H1 (cell line): ENCODE measurements at regions not wholly inside any gene's neighbourhood (a gene's known extent, or its start where the extent isn't known, plus 50 kb on each side); places are given as distances from the start of the nearest gene placed in this dataset.

ENCODE experiments used
- CTCF ChIA-PET: fragments of 300-600 bp; sonication (Branson Sonifier 250); formaldehyde crosslinking; loops from one replicate; lab custom pipeline; 2021; ENCODE audit not compliant: partially characterized antibody; lab: Charles Lee
- POLR2A ChIA-PET: fragments of 300-600 bp; sonication (Branson Sonifier 250); formaldehyde crosslinking; loops from one replicate; lab custom pipeline; 2021; ENCODE audit warnings: inconsistent platforms; ENCODE audit not compliant: partially characterized antibody; lab: Charles Lee
- DNase-seq, 2 experiments: peaks; one replicate each; pipeline versions ENCODE4 v3.0.0 to v3.0.0-alpha.2; 2010 to 2022; ENCODE audit warnings: low spot score in 2 of 2, low read depth in 1 of 2, mixed read lengths in 1 of 2
- FAIRE-seq: peaks from 2 replicates; lab custom pipeline; 2011; peaks lifted over from hg19 to GRCh38; lab: Jason Lieb, UNC
- H2AFZ ChIP-seq: 2 replicates; pipeline ENCODE4 v1.8.1; 2012; ENCODE audit warnings: low read length, inconsistent platforms
- H2AK5ac ChIP-seq: 2 replicates; pipeline ENCODE4 v1.6.1; 2013; ENCODE audit warnings: low read depth, low read length
- H2BK120ac ChIP-seq: replicated peaks from 2 replicates; pipeline ENCODE3; 2013; ENCODE audit warnings: low read depth, low read length, inconsistent platforms
- H2BK12ac ChIP-seq: 2 replicates; pipeline ENCODE4 v1.6.1; 2013; ENCODE audit warnings: low read depth, low read length
- H2BK15ac ChIP-seq: 2 replicates; pipeline ENCODE4 v1.6.1; 2013; ENCODE audit warnings: low read length
- H2BK20ac ChIP-seq: 2 replicates; pipeline ENCODE4 v1.6.1; 2013; ENCODE audit warnings: low read length
- H2BK5ac ChIP-seq: 2 replicates; pipeline ENCODE4 v1.6.1; 2013; ENCODE audit warnings: low read depth, low read length
- H3K14ac ChIP-seq: 2 replicates; pipeline ENCODE4 v1.6.1; 2013; ENCODE audit warnings: inconsistent platforms; ENCODE audit not compliant: insufficient read length
- H3K18ac ChIP-seq: 2 replicates; pipeline ENCODE4 v1.6.1; 2013; ENCODE audit warnings: low read length; ENCODE audit errors: extremely low read depth
- H3K23ac ChIP-seq: 2 replicates; pipeline ENCODE4 v1.6.1; 2013; ENCODE audit warnings: inconsistent platforms; ENCODE audit not compliant: insufficient read length
- H3K23me2 ChIP-seq: 2 replicates; pipeline ENCODE4 v1.6.1; 2013; ENCODE audit warnings: low read depth, low read length
- H3K27ac ChIP-seq: 2 replicates; pipeline ENCODE4 v1.6.1; 2011; ENCODE audit warnings: low read depth, low read length, inconsistent platforms
- H3K27me3 ChIP-seq, 4 experiments: replicated peaks in 1 of 4; 1 replicate in 1 of 4; 2 replicates in 3 of 4; pipeline versions ENCODE4 v1.6.1 to v1.8.1; 2011 to 2013; ENCODE audit warnings: low read length in 3 of 4, mild to moderate bottlenecking in 3 of 4, inconsistent platforms in 2 of 4, mixed read lengths in 2 of 4, moderate library complexity in 1 of 4; ENCODE audit not compliant: control insufficient read depth in 3 of 4, insufficient read depth in 3 of 4; ENCODE audit errors: extremely low read depth in 1 of 4
- H3K36me3 ChIP-seq, 4 experiments: 2 replicates each; pipeline versions ENCODE4 v1.6.1 to v1.8.1; 2011 to 2013; ENCODE audit warnings: mild to moderate bottlenecking in 4 of 4, low read length in 3 of 4, moderate library complexity in 2 of 4, control low read depth in 1 of 4, inconsistent platforms in 1 of 4; ENCODE audit not compliant: insufficient read depth in 4 of 4, control insufficient read depth in 2 of 4
- H3K4ac ChIP-seq: replicated peaks from 2 replicates; pipeline ENCODE3; 2013; ENCODE audit warnings: low read length, low read depth, mixed read lengths, inconsistent platforms; ENCODE audit not compliant: insufficient read length
- H3K4me1 ChIP-seq, 4 experiments: replicated peaks in 1 of 4; 1 replicate in 1 of 4; 2 replicates in 3 of 4; pipeline versions ENCODE4 v1.6.1 to v1.8.1; 2011 to 2013; ENCODE audit warnings: low read length in 3 of 4, inconsistent platforms in 2 of 4, mixed read lengths in 1 of 4; ENCODE audit not compliant: insufficient read depth in 4 of 4, control insufficient read depth in 3 of 4
- H3K4me2 ChIP-seq, 2 experiments: 2 replicates each; pipeline versions ENCODE4 v1.6.1 to v1.8.1; 2011 to 2013; ENCODE audit warnings: low read depth in 2 of 2, low read length in 2 of 2, control low read depth in 1 of 2, inconsistent platforms in 1 of 2, mild to moderate bottlenecking in 1 of 2; ENCODE audit not compliant: insufficient read depth in 1 of 2
- H3K4me3 ChIP-seq, 4 experiments: fragments of 200-600, 300-600 bp in 1 of 4; sonication (generic), shearing (Covaris generic), sonication (Bioruptor Twin) in 1 of 4; 2 replicates each; pipeline versions ENCODE4 v1.5.1 to v1.8.1; 2011 to 2016; ENCODE audit warnings: low read length in 4 of 4, low read depth in 3 of 4, control low read depth in 2 of 4, inconsistent platforms in 2 of 4, mild to moderate bottlenecking in 2 of 4, mixed read lengths in 1 of 4, moderate library complexity in 1 of 4; ENCODE audit not compliant: insufficient read depth in 2 of 4; ENCODE audit errors: extremely low read depth in 1 of 4
- H3K56ac ChIP-seq: replicated peaks from 2 replicates; pipeline ENCODE3; 2013; ENCODE audit warnings: low read depth, mild to moderate bottlenecking, mixed read lengths, low read length, inconsistent platforms; ENCODE audit not compliant: insufficient read length
- H3K79me1 ChIP-seq: 2 replicates; pipeline ENCODE4 v1.6.1; 2013; ENCODE audit warnings: low read depth, low read length, control low read depth
- H3K79me2 ChIP-seq, 2 experiments: 2 replicates each; pipeline versions ENCODE4 v1.6.1 to v1.8.1; 2012 to 2013; ENCODE audit warnings: low read length in 2 of 2, mild to moderate bottlenecking in 2 of 2, inconsistent platforms in 1 of 2; ENCODE audit not compliant: insufficient read depth in 2 of 2, control insufficient read depth in 1 of 2
- H3K9ac ChIP-seq, 4 experiments: replicated peaks in 1 of 4; 1 replicate in 1 of 4; 2 replicates in 3 of 4; pipeline versions ENCODE4 v1.6.1 to v1.8.1; 2011 to 2013; ENCODE audit warnings: low read depth in 3 of 4, low read length in 3 of 4, control low read depth in 2 of 4, mild to moderate bottlenecking in 2 of 4, moderate library complexity in 2 of 4, inconsistent platforms in 1 of 4; ENCODE audit errors: extremely low read depth in 1 of 4
- H3K9me3 ChIP-seq, 2 experiments: 2 replicates each; pipeline versions ENCODE4 v1.6.1 to v1.8.1; 2012 to 2013; ENCODE audit warnings: mild to moderate bottlenecking in 2 of 2, moderate library complexity in 2 of 2, control low read depth in 1 of 2, inconsistent platforms in 1 of 2, low read depth in 1 of 2, low read length in 1 of 2, mixed read lengths in 1 of 2; ENCODE audit not compliant: insufficient read depth in 2 of 2
- H4K20me1 ChIP-seq, 2 experiments: replicated peaks in 1 of 2; 2 replicates each; pipeline versions ENCODE3 to v1.8.1; 2011 to 2013; ENCODE audit warnings: inconsistent platforms in 2 of 2, low read length in 2 of 2, mild to moderate bottlenecking in 1 of 2; ENCODE audit not compliant: insufficient read depth in 2 of 2, control insufficient read depth in 1 of 2
- H4K5ac ChIP-seq: 2 replicates; pipeline ENCODE4 v1.6.1; 2013; ENCODE audit warnings: low read length, low read depth, mixed read lengths, inconsistent platforms; ENCODE audit not compliant: insufficient read length
- H4K8ac ChIP-seq: 2 replicates; pipeline ENCODE4 v1.8.0; 2013; ENCODE audit warnings: mild to moderate bottlenecking, moderate library complexity, low read length, inconsistent platforms; ENCODE audit not compliant: insufficient read depth; ENCODE audit errors: extremely low read depth
- H4K91ac ChIP-seq: replicated peaks from 2 replicates; pipeline ENCODE3; 2013; ENCODE audit warnings: low read length, mixed read lengths, inconsistent platforms; ENCODE audit not compliant: insufficient read length
- ATF3 ChIP-seq: IDR thresholded peaks from 2 replicates; pipeline ENCODE4 v1.6.1; 2011; ENCODE audit warnings: low read depth, mild to moderate bottlenecking, low read length; ENCODE audit not compliant: insufficient read depth
- BACH1 ChIP-seq: IDR thresholded peaks from 2 replicates; pipeline ENCODE4 v1.6.1; 2012; ENCODE audit warnings: low read length, improper control_type of control experiment
- BCL11A ChIP-seq, 2 experiments: IDR thresholded peaks; one replicate each; pipeline ENCODE4 v1.6.1; 2011; ENCODE audit warnings: low read depth in 2 of 2, low read length in 2 of 2, mild to moderate bottlenecking in 2 of 2
- CEBPB ChIP-seq: IDR thresholded peaks from 2 replicates; pipeline ENCODE4 v1.6.1; 2012; ENCODE audit warnings: low read depth, low read length
- GTF2F1 ChIP-seq: IDR thresholded peaks from 2 replicates; pipeline ENCODE4 v1.6.1; 2012; ENCODE audit warnings: low read depth, low read length, improper control_type of control experiment, borderline replicate concordance
- JUN ChIP-seq: IDR thresholded peaks from 2 replicates; pipeline ENCODE4 v1.6.1; 2011; ENCODE audit warnings: low read depth, mild to moderate bottlenecking, improper control_type of control experiment, low read length
- KDM4A ChIP-seq: IDR thresholded peaks from one replicate; pipeline ENCODE4 v1.7.1; 2012; ENCODE audit warnings: low read depth, mild to moderate bottlenecking, moderate library complexity, low read length, inconsistent platforms; ENCODE audit not compliant: severe bottlenecking
- MAX ChIP-seq: IDR thresholded peaks from 2 replicates; pipeline ENCODE4 v1.6.1; 2012; ENCODE audit warnings: inconsistent platforms
- POU5F1 ChIP-seq: IDR thresholded peaks from 2 replicates; pipeline ENCODE4 v1.6.1; 2011; ENCODE audit warnings: low read depth, mild to moderate bottlenecking, low read length, moderate library complexity
- RBBP5 ChIP-seq: IDR thresholded peaks from 2 replicates; pipeline ENCODE4 v1.7.1; 2012; ENCODE audit warnings: low read depth, mild to moderate bottlenecking, inconsistent platforms, low read length, moderate library complexity, borderline replicate concordance
- SIX5 ChIP-seq: IDR thresholded peaks from 2 replicates; pipeline ENCODE4 v1.6.1; 2011; ENCODE audit warnings: mild to moderate bottlenecking, low read depth, low read length
- SP1 ChIP-seq: IDR thresholded peaks from 2 replicates; pipeline ENCODE4 v1.6.1; 2011; ENCODE audit warnings: low read depth, low read length
- SP2 ChIP-seq: IDR thresholded peaks from 2 replicates; pipeline ENCODE4 v1.6.1; 2012; ENCODE audit warnings: mild to moderate bottlenecking, low read length, inconsistent platforms
- SUZ12 ChIP-seq: fragments of 200-600 bp; sonication (generic); IDR thresholded peaks from 2 replicates; pipeline ENCODE4 v1.6.1; 2012; ENCODE audit warnings: mild to moderate bottlenecking, inconsistent platforms, low read length, moderate library complexity, mixed read lengths
- TAF7 ChIP-seq: optimal IDR thresholded peaks from 2 replicates; pipeline ENCODE3; 2011; ENCODE audit warnings: low read depth, mild to moderate bottlenecking, inconsistent platforms, low read length, moderate library complexity, borderline replicate concordance
- WGBS, 2 experiments: shearing (Covaris generic) in 1 of 2; methylation state at CpG; one replicate each; pipeline versions ENCODE4 v1.1.6 to v1.1.7; 2013 to 2015; ENCODE audit warnings: low lambda C conversion rate in 2 of 2, mixed read lengths in 2 of 2, inconsistent platforms in 1 of 2, low coverage in 1 of 2, missing lambda C conversion rate in 1 of 2; ENCODE audit not compliant: insufficient replicate concordance in 2 of 2, insufficient coverage in 1 of 2, insufficient read length in 1 of 2; ENCODE audit errors: extremely low coverage in 1 of 2, missing lambda C conversion rate in 1 of 2; 5-methylcytosine and 5-hydroxymethylcytosine counted together

- H3K4me2 ChIP-seq = no peak overlapping the region
- no peak overlapping the region for H3K23ac ChIP-seq
- H3K4me3 ChIP-seq = no peak overlapping the region
- DNase-seq = no peak
- no peak overlapping the region for H2BK20ac ChIP-seq
- no peak overlapping the region for H3K56ac ChIP-seq
- no peaks in the 10 kb centered on the region for H3K79me1 ChIP-seq
- no peak for TF ChIP-seq TAF7
- no peak for TF ChIP-seq SP2
- no peak for TF ChIP-seq JUN
- TF ChIP-seq POU5F1 = no peak
- TF ChIP-seq RBBP5 = no peak
- TF ChIP-seq KDM4A = no peak
- no peak for TF ChIP-seq BCL11A (IDR thresholded peaks at IDR 0.05; ENCODE audit: low read depth in 2 of 2, low read length in 2 of 2)
- no peak for TF ChIP-seq BACH1
- TF ChIP-seq SUZ12 = no peak
- no peak for TF ChIP-seq MAX
- TF ChIP-seq GTF2F1 = no peak
- TF ChIP-seq CEBPB = no peak
- no peak for TF ChIP-seq SIX5
- no peak for TF ChIP-seq SP1
- TF ChIP-seq ATF3 = no peak
- ChIA-PET CTCF (interaction anchor here (0.6 to 3.0 kb wide), 4 partner anchors 10 to 256 kb away, joined by 3 to 10 read pairs (median 6); no protein-coding TSS in a partner anchor), POLR2A (interaction anchor here (0.6 kb wide), 1 partner anchor 302 kb away, joined by 5 read pairs; no protein-coding TSS in a partner anchor)
- H3K18ac ChIP-seq = no peak overlapping the region
- H3K36me3 ChIP-seq = no peaks in the 10 kb centered on the region
- no peaks in the 10 kb centered on the region for H3K4me1 ChIP-seq
- no peaks in the 10 kb centered on the region for H3K27me3 ChIP-seq
- no peak overlapping the region for H4K8ac ChIP-seq
- no peak overlapping the region for H2AFZ ChIP-seq
- H3K9ac ChIP-seq = no peak overlapping the region
- WGBS, 2 experiments = 92% methylated on average over 6 of the region's 8 CpGs; no CpG with 5 or more reads in 1 of the 2 experiments
- H4K5ac ChIP-seq = no peak overlapping the region
- H4K20me1 ChIP-seq = no peaks in the 10 kb centered on the region
- no peak overlapping the region for H2BK5ac ChIP-seq
- H2BK120ac ChIP-seq = no peak overlapping the region
- H3K79me2 ChIP-seq = no peaks in the 10 kb centered on the region
- H3K9me3 ChIP-seq = no peaks in the 10 kb centered on the region; a peak in 1 of 4 replicates
- H3K27ac ChIP-seq = no peak overlapping the region
- no peak overlapping the region for H4K91ac ChIP-seq
- H2AK5ac ChIP-seq = no peak overlapping the region
- H3K23me2 ChIP-seq = no peaks in the 10 kb centered on the region; the same call in 1 of the 2 replicates
- no peak overlapping the region for H3K4ac ChIP-seq
- H2BK15ac ChIP-seq = no peak overlapping the region
- no peak for FAIRE-seq
- no peak overlapping the region for H3K14ac ChIP-seq
- H2BK12ac ChIP-seq = no peak overlapping the region
Measured at GRCh38 chr10:125419146-125419545, 258.8 kb upstream of the CTBP2 start.
